DMS153 (cell line): ENCODE measurements at regions not wholly inside any gene's neighbourhood (a gene's known extent, or its start where the extent isn't known, plus 50 kb on each side); places are given as distances from the start of the nearest gene placed in this dataset.
"Not testable (repeated sequence)": the region's sequence is repeated elsewhere in the genome, so short reads cannot be mapped to it uniquely, and the experiment has no call there.

Experiments used
- DNase-seq: peaks from one replicate; lab custom pipeline; 2025; lab: John Stamatoyannopoulos, UW

- no peak for DNase-seq
Observed at GRCh38 chr10:117492504-117492903, 50.0 kb upstream of the EMX2 start.

- DNase-seq, result no peak
Observed at GRCh38 chr10:117488004-117488403, 54.5 kb upstream of the EMX2 start.

GRCh38 chr10:117486606-117487005 is 55.9 kb upstream of the EMX2 start:
- DNase-seq, result no peak

- no peak for DNase-seq
Observed at GRCh38 chr10:117483056-117483590, 59.4 kb upstream of the EMX2 start.

- not testable (repeated sequence) for DNase-seq
Observed at GRCh38 chr10:117481011-117481410, 61.5 kb upstream of the EMX2 start.

- no peak for DNase-seq
Observed at GRCh38 chr10:117480097-117480496, 62.4 kb upstream of the EMX2 start.

GRCh38 chr10:117477961-117478670 is 64.4 kb upstream of the EMX2 start:
- DNase-seq, result no peak

- DNase-seq, result no peak
Observed at GRCh38 chr10:117477211-117477947, 65.2 kb upstream of the EMX2 start.

GRCh38 chr10:117476716-117477115 is 65.8 kb upstream of the EMX2 start:
- DNase-seq, result no peak

GRCh38 chr10:117476281-117476680 is 66.3 kb upstream of the EMX2 start:
- DNase-seq, result no peak

GRCh38 chr10:117472872-117473271 is 69.7 kb upstream of the EMX2 start:
- no peak for DNase-seq

GRCh38 chr10:117471344-117471874 is 71.1 kb upstream of the EMX2 start:
- no peak for DNase-seq

GRCh38 chr10:117470733-117471132 is 71.8 kb upstream of the EMX2 start:
- DNase-seq, result no peak

- DNase-seq, result no peak
Observed at GRCh38 chr10:117468665-117469064, 73.9 kb upstream of the EMX2 start.

- no peak for DNase-seq
Observed at GRCh38 chr10:117464176-117464575, 78.4 kb upstream of the EMX2 start.

- no peak for DNase-seq
Observed at GRCh38 chr10:117463545-117463920, 79.0 kb upstream of the EMX2 start.

GRCh38 chr10:117462816-117463544 is 79.6 kb upstream of the EMX2 start:
- no peak for DNase-seq

GRCh38 chr10:117462424-117462792 is 80.1 kb upstream of the EMX2 start:
- no peak for DNase-seq

- no peak for DNase-seq
Observed at GRCh38 chr10:117461766-117462423, 80.7 kb upstream of the EMX2 start.

- DNase-seq, result no peak
Observed at GRCh38 chr10:117460846-117461765, 81.4 kb upstream of the EMX2 start.

- no peak for DNase-seq
Observed at GRCh38 chr10:117458571-117458970, 83.3 kb upstream of the PDZD8 start.
